GM12875 (cell line): ENCODE measurements at regions not wholly inside any gene's neighbourhood (a gene's known extent, or its start where the extent isn't known, plus 50 kb on each side); places are given as distances from the start of the nearest gene placed in this dataset.
"Not testable (repeated sequence)": the region's sequence is repeated elsewhere in the genome, so short reads cannot be mapped to it uniquely, and the experiment has no call there.

Experiments
- H3K4me3 ChIP-seq: one replicate; pipeline ENCODE4 v1.5.1; 2011; ENCODE audit warnings: low read depth, low read length, control low read depth
- TF ChIP-seq, protein P1 (sequence below): IDR thresholded peaks from 2 replicates; pipeline ENCODE4 v1.5.1; 2011; ENCODE audit warnings: low read depth, mild to moderate bottlenecking, control low read depth, inconsistent platforms, low read length, moderate library complexity, borderline replicate concordance; ENCODE audit not compliant: insufficient read depth

DNA sequence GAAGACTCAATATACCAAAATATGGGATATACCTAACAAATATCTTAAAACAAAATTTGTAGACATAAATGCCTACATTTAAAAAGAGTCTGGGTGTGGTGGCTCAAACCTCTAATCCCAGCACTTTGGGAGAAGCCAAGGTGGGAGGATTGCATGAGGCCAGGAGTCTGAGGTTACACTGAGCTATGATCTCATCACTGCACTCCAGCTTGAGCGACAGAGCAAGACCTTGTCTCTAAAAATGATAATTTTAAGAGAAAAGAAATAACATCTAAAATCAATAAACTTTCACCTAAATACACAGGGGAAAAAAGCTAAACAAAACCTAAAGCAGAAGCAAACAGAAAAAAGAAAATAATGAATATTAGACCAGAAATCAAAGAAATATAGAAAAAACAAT, 102.7 kb upstream of the PBX1 start:
- TF ChIP-seq, protein P1, sequence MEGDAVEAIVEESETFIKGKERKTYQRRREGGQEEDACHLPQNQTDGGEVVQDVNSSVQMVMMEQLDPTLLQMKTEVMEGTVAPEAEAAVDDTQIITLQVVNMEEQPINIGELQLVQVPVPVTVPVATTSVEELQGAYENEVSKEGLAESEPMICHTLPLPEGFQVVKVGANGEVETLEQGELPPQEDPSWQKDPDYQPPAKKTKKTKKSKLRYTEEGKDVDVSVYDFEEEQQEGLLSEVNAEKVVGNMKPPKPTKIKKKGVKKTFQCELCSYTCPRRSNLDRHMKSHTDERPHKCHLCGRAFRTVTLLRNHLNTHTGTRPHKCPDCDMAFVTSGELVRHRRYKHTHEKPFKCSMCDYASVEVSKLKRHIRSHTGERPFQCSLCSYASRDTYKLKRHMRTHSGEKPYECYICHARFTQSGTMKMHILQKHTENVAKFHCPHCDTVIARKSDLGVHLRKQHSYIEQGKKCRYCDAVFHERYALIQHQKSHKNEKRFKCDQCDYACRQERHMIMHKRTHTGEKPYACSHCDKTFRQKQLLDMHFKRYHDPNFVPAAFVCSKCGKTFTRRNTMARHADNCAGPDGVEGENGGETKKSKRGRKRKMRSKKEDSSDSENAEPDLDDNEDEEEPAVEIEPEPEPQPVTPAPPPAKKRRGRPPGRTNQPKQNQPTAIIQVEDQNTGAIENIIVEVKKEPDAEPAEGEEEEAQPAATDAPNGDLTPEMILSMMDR: no peak

GRCh38 chr1:164459176-164459575, 99.8 kb upstream of the PBX1 start:
- not testable (repeated sequence) for H3K4me3 ChIP-seq

More for the DNA sequence above, 102.7 kb upstream of the PBX1 start:
- H3K4me3 ChIP-seq: no peak overlapping the region

DNA sequence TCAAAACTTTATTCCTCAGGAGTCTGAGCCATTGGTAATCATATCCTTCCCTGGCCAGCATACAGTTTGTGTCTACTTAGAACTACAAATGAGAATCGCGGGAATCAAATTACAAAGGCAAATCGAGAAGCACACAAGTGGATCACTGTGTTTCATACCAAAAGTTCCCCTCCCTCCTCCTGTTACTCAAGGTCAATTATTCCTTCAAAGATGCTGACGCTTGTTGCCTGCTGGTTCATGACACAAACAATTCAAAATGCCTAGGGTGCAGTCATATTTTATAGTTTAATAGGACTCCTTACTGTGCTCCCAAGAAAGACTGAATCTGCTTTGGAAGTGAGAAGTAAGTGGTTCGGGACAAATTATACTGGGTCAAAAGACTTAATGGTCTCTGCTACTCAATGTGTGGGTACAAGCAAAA, 93.0 kb upstream of the PBX1 start:
- TF ChIP-seq, protein P1: no peak
- no peak overlapping the region for H3K4me3 ChIP-seq

GRCh38 chr1:164466429-164466828, 92.6 kb upstream of the PBX1 start:
- H3K4me3 ChIP-seq: no peak overlapping the region
- TF ChIP-seq, protein P1: no peak

GRCh38 chr1:164470996-164471395, 88.0 kb upstream of the PBX1 start:
- TF ChIP-seq, protein P1: no peak
- no peak overlapping the region for H3K4me3 ChIP-seq

GRCh38 chr1:164472841-164473240, 86.1 kb upstream of the PBX1 start:
- H3K4me3 ChIP-seq: no peak overlapping the region
- TF ChIP-seq, protein P1: no peak

DNA sequence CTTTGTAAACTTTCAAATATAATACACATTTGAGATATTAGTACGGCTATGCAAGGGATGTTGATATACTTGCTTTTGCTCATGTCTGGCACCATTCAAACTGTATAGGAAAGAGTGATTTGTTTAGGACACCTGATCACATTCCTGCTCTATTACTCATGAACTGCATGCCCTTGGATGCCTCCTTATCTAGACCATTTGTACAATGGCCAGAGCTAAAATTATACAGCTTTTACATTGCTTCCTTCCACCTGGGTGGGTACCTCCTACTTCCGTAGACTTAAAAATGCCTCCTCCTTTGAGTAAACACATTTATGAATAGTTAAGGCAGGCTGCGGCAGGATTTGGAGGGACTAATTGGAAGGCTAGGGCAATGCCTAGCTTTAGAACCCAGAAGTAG, 85.4 kb upstream of the PBX1 start:
- TF ChIP-seq, protein P1: no peak

GRCh38 chr1:164475834-164476233, 83.2 kb upstream of the PBX1 start:
- no peak overlapping the region for H3K4me3 ChIP-seq
- TF ChIP-seq, protein P1: no peak

More for the DNA sequence above, 85.4 kb upstream of the PBX1 start:
- H3K4me3 ChIP-seq: no peak overlapping the region
